SK-N-MC (cell line): ENCODE measurements at regions not wholly inside any gene's neighbourhood (a gene's known extent, or its start where the extent isn't known, plus 50 kb on each side); places are given as distances from the start of the nearest gene placed in this dataset.

ENCODE experiments used
- EZH2 ChIP-seq: fragments of 200-600 bp; sonication (generic); IDR thresholded peaks from one replicate; pipeline ENCODE4 v1.6.1; 2017; ENCODE audit warnings: antibody characterized with exemption
- POLR2AphosphoS5 ChIP-seq: IDR thresholded peaks from 2 replicates; pipeline ENCODE4 v1.6.1; 2012; ENCODE audit warnings: mild to moderate bottlenecking, low read depth, low read length, borderline replicate concordance

DNA sequence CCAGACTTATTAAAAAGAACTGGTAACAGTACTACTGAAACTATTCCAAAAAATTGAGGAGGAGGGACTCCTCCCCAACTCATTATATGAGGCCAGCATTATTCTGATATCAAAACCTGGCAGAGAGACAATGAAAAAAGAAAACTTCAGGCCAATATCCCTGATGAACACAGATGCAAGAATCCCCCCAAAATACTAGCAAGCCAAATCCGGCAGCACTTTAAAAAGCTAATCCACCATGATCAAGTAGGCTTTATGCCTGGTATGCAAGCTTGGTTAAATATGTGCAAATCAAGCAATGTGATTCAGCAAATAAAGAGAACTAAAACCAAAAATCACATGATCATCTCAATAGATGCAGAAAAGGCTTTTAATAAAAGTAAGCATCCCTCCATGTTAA lies 2271.0 kb upstream of the C9orf72 start:
- TF ChIP-seq EZH2 (no peak), POLR2AphosphoS5 (no peak)
